Progenitor cell of endocrine pancreas (in vitro differentiated cells): ENCODE measurements at regions not wholly inside any gene's neighbourhood (a gene's known extent, or its start where the extent isn't known, plus 50 kb on each side); places are given as distances from the start of the nearest gene placed in this dataset.

ENCODE experiments used
- DNase-seq: peaks from one replicate; pipeline ENCODE4 v3.0.0; 2021; ENCODE audit warnings: low spot score; ENCODE audit not compliant: unreplicated experiment
- H3K27ac Mint-ChIP-seq: 2 replicates; pipeline ENCODE4 v1.8.0; 2021; ENCODE audit warnings: mild to moderate bottlenecking, moderate library complexity, mixed read lengths
- H3K27me3 Mint-ChIP-seq: 2 replicates; pipeline ENCODE4 v1.8.0; 2021; ENCODE audit warnings: mixed read lengths
- H3K36me3 Mint-ChIP-seq: 2 replicates; pipeline ENCODE4 v1.8.0; 2022; ENCODE audit warnings: mixed read lengths; ENCODE audit not compliant: insufficient read depth
- H3K4me1 Mint-ChIP-seq: 2 replicates; pipeline ENCODE4 v1.8.0; 2021; ENCODE audit warnings: low read depth, mixed read lengths
- H3K4me3 Mint-ChIP-seq: 2 replicates; pipeline ENCODE4 v1.8.0; 2021; ENCODE audit warnings: low read depth, mild to moderate bottlenecking, moderate library complexity, mixed read lengths
- H3K9me3 Mint-ChIP-seq: 2 replicates; pipeline ENCODE4 v1.8.0; 2021; ENCODE audit warnings: low read depth, mixed read lengths
- CTCF ChIP-seq: fragments of 200-600 bp; sonication (generic); IDR thresholded peaks from one replicate; pipeline ENCODE4 v1.5.0; 2021; ENCODE audit warnings: antibody characterized with exemption, mild to moderate bottlenecking; ENCODE audit not compliant: unreplicated experiment

GRCh38 chr22:49180683-49181024, 647.0 kb downstream of the BRD1 start:
- Mint-ChIP-seq H3K9me3 (no peaks in the 10 kb centered on the region), H3K27ac (no peak overlapping the region), H3K4me3 (no peak overlapping the region), H3K27me3 (peaks cover 21% of the 10 kb centered on the region), H3K36me3 (no peaks in the 10 kb centered on the region), H3K4me1 (peaks cover 4% of the 10 kb centered on the region)
- no peak for DNase-seq
- no peak for TF ChIP-seq CTCF

GRCh38 chr22:49179886-49180682, 647.6 kb downstream of the BRD1 start:
- TF ChIP-seq CTCF, result no peak
- Mint-ChIP-seq H3K27me3 (peaks cover 20% of the 10 kb centered on the region), H3K4me3 (no peak overlapping the region), H3K9me3 (no peaks in the 10 kb centered on the region), H3K27ac (no peak overlapping the region), H3K36me3 (no peaks in the 10 kb centered on the region), H3K4me1 (peaks cover 4% of the 10 kb centered on the region)
- no peak for DNase-seq

GRCh38 chr22:49179175-49179574, 648.5 kb downstream of the BRD1 start:
- TF ChIP-seq CTCF, result no peak

GRCh38 chr22:49178246-49179005, 649.2 kb downstream of the BRD1 start:
- no peak for TF ChIP-seq CTCF
- Mint-ChIP-seq H3K4me3 (no peak overlapping the region), H3K36me3 (no peaks in the 10 kb centered on the region), H3K9me3 (no peaks in the 10 kb centered on the region), H3K27ac (no peak overlapping the region), H3K4me1 (peaks cover 4% of the 10 kb centered on the region), H3K27me3 (peaks cover 16% of the 10 kb centered on the region)
- no peak for DNase-seq

More at GRCh38 chr22:49179175-49179574, 648.5 kb downstream of the BRD1 start:
- DNase-seq, result no peak
- Mint-ChIP-seq H3K4me1 (peaks cover 4% of the 10 kb centered on the region), H3K36me3 (no peaks in the 10 kb centered on the region), H3K9me3 (no peaks in the 10 kb centered on the region), H3K27me3 (peaks cover 18% of the 10 kb centered on the region), H3K27ac (no peak overlapping the region), H3K4me3 (no peak overlapping the region)

- no peak overlapping the region for H3K4me3 Mint-ChIP-seq
- H3K9me3 Mint-ChIP-seq, result no peaks in the 10 kb centered on the region
- H3K27me3 Mint-ChIP-seq, result peaks cover 10% of the 10 kb centered on the region
- H3K36me3 Mint-ChIP-seq, result no peaks in the 10 kb centered on the region
- no peak overlapping the region for H3K27ac Mint-ChIP-seq
- DNase-seq, result no peak
- TF ChIP-seq CTCF, result no peak
- peaks cover 4% of the 10 kb centered on the region for H3K4me1 Mint-ChIP-seq
These were observed 650.0 kb downstream of the BRD1 start for GRCh38 chr22:49177666-49178065.
